ENCODE measurements at regions not wholly inside any gene's neighbourhood (a gene's known extent, or its start where the extent isn't known, plus 50 kb on each side); places are given as distances from the start of the nearest gene placed in this dataset.

GRCh38 chr14:66131111-66131510 lies 355.1 kb upstream of the CCDC196 start:
- TF ChIP-seq, protein P1, sequence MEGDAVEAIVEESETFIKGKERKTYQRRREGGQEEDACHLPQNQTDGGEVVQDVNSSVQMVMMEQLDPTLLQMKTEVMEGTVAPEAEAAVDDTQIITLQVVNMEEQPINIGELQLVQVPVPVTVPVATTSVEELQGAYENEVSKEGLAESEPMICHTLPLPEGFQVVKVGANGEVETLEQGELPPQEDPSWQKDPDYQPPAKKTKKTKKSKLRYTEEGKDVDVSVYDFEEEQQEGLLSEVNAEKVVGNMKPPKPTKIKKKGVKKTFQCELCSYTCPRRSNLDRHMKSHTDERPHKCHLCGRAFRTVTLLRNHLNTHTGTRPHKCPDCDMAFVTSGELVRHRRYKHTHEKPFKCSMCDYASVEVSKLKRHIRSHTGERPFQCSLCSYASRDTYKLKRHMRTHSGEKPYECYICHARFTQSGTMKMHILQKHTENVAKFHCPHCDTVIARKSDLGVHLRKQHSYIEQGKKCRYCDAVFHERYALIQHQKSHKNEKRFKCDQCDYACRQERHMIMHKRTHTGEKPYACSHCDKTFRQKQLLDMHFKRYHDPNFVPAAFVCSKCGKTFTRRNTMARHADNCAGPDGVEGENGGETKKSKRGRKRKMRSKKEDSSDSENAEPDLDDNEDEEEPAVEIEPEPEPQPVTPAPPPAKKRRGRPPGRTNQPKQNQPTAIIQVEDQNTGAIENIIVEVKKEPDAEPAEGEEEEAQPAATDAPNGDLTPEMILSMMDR (IDR thresholded peaks at IDR 0.05) = no peak
- no peak for TF ChIP-seq POLR2A (IDR thresholded peaks at IDR 0.05)
